HL-60/S4 treated with phorbol 12-myristate 13-acetate at 8.2 ng/mL for 4 days and 3 days (cell line): ENCODE measurements at regions not wholly inside any gene's neighbourhood (a gene's known extent, or its start where the extent isn't known, plus 50 kb on each side); places are given as distances from the start of the nearest gene placed in this dataset.

Experiments
- in situ Hi-C: fragments of 300-500 bp; cut with MboI; formaldehyde crosslinking; loops from 2 replicates; pipeline ENCODE4 v1.15.0; 2022; ENCODE audit warnings: low sequenced_read_pairs

- in situ Hi-C loops = no loop called here
These were observed 257.5 kb downstream of the ENGASE start for GRCh38 chr17:79332011-79332554.

- in situ Hi-C loops = no loop called here
These were observed 256.9 kb downstream of the ENGASE start for GRCh38 chr17:79331492-79331891.

GRCh38 chr17:79330696-79331095 lies 256.1 kb downstream of the ENGASE start:
- in situ Hi-C loops = no loop called here

GRCh38 chr17:79330229-79330628 lies 255.6 kb downstream of the ENGASE start:
- in situ Hi-C loops = no loop called here

- in situ Hi-C loops = no loop called here
These were observed 252.2 kb downstream of the ENGASE start for GRCh38 chr17:79326814-79327213.

- in situ Hi-C loops = no loop called here
These were observed 251.2 kb downstream of the ENGASE start for GRCh38 chr17:79325709-79326430.

GRCh38 chr17:79324194-79324593 lies 249.6 kb downstream of the ENGASE start:
- in situ Hi-C loops = no loop called here

- in situ Hi-C loops = no loop called here
These were observed 248.9 kb downstream of the ENGASE start for GRCh38 chr17:79323566-79323965.

GRCh38 chr17:79322211-79323123 lies 247.8 kb downstream of the ENGASE start:
- in situ Hi-C loops = no loop called here

GRCh38 chr17:79320331-79320730 lies 245.7 kb downstream of the ENGASE start:
- in situ Hi-C loops = no loop called here

- in situ Hi-C loops = no loop called here
These were observed 243.3 kb downstream of the ENGASE start for GRCh38 chr17:79317916-79318315.

GRCh38 chr17:79316805-79317204 lies 242.2 kb downstream of the ENGASE start:
- in situ Hi-C loops = no loop called here

GRCh38 chr17:79315358-79316105 lies 240.9 kb downstream of the ENGASE start:
- in situ Hi-C loops = no loop called here

GRCh38 chr17:79314617-79315357 lies 240.2 kb downstream of the ENGASE start:
- in situ Hi-C loops = no loop called here

- in situ Hi-C loops = no loop called here
These were observed 236.7 kb downstream of the ENGASE start for GRCh38 chr17:79311373-79311772.

GRCh38 chr17:79306424-79307318 lies 232.0 kb downstream of the ENGASE start:
- in situ Hi-C loops = no loop called here

- in situ Hi-C loops = no loop called here
These were observed 231.3 kb downstream of the ENGASE start for GRCh38 chr17:79305768-79306423.

- in situ Hi-C loops = no loop called here
These were observed 230.7 kb downstream of the ENGASE start for GRCh38 chr17:79305376-79305767.

GRCh38 chr17:79304884-79305283 lies 230.3 kb downstream of the ENGASE start:
- in situ Hi-C loops = no loop called here
